NCI-H2196 (cell line): ENCODE measurements at regions not wholly inside any gene's neighbourhood (a gene's known extent, or its start where the extent isn't known, plus 50 kb on each side); places are given as distances from the start of the nearest gene placed in this dataset.

Source experiments
- DNase-seq: peaks from one replicate; lab custom pipeline; 2025; ENCODE audit not compliant: unreplicated experiment; lab: John Stamatoyannopoulos, UW

GRCh38 chr5:6910950-6911349 is 197.7 kb downstream of the TENT4A start:
- DNase-seq = no peak

- DNase-seq = no peak
Observed at GRCh38 chr5:6914347-6914746, 201.1 kb downstream of the TENT4A start.

GRCh38 chr5:6915574-6915973 is 202.3 kb downstream of the TENT4A start:
- DNase-seq = no peak

GRCh38 chr5:6918255-6918654 is 205.0 kb downstream of the TENT4A start:
- DNase-seq = no peak

- DNase-seq = no peak
Observed at GRCh38 chr5:6920628-6921256, 207.5 kb downstream of the TENT4A start.

- DNase-seq = no peak
Observed at GRCh38 chr5:6926491-6927038, 213.3 kb downstream of the TENT4A start.

- DNase-seq = no peak
Observed at GRCh38 chr5:6936031-6936430, 222.8 kb downstream of the TENT4A start.

- DNase-seq = no peak
Observed at GRCh38 chr5:6937677-6938076, 224.4 kb downstream of the TENT4A start.

- DNase-seq = no peak
Observed at GRCh38 chr5:6941631-6942030, 228.4 kb downstream of the TENT4A start.

- DNase-seq = no peak
Observed at GRCh38 chr5:6943197-6944112, 230.2 kb downstream of the TENT4A start.

GRCh38 chr5:6948562-6948961 is 235.3 kb downstream of the TENT4A start:
- DNase-seq = no peak

- no peak for DNase-seq
Observed at GRCh38 chr5:6949230-6949629, 236.0 kb downstream of the TENT4A start.

- DNase-seq = no peak
Observed at GRCh38 chr5:6950250-6950649, 237.0 kb downstream of the TENT4A start.

- no peak for DNase-seq
Observed at GRCh38 chr5:6950860-6951259, 237.6 kb downstream of the TENT4A start.

- no peak for DNase-seq
Observed at GRCh38 chr5:6961123-6961522, 247.9 kb downstream of the TENT4A start.

GRCh38 chr5:6961837-6962635 is 248.8 kb downstream of the TENT4A start:
- no peak for DNase-seq

GRCh38 chr5:6976971-6977370 is 263.7 kb downstream of the TENT4A start:
- no peak for DNase-seq

GRCh38 chr5:6979061-6979460 is 265.8 kb downstream of the TENT4A start:
- DNase-seq = no peak

- DNase-seq = no peak
Observed at GRCh38 chr5:6989230-6989629, 276.0 kb downstream of the TENT4A start.

GRCh38 chr5:6994097-6994496 is 280.9 kb downstream of the TENT4A start:
- DNase-seq = no peak

GRCh38 chr5:6995115-6995514 is 281.9 kb downstream of the TENT4A start:
- DNase-seq = no peak
